HEK293T (cell line): ENCODE measurements at regions not wholly inside any gene's neighbourhood (a gene's known extent, or its start where the extent isn't known, plus 50 kb on each side); places are given as distances from the start of the nearest gene placed in this dataset.

Source experiments
- ARNT ChIP-seq: fragments of 450-650 bp; IDR thresholded peaks from 2 replicates; pipeline ENCODE4 v1.6.1; 2017; ENCODE audit warnings: mild to moderate bottlenecking
- BHLHE40 ChIP-seq: fragments of 450-650 bp; IDR thresholded peaks from 2 replicates; pipeline ENCODE4 v1.6.1; 2016; ENCODE audit warnings: mild to moderate bottlenecking, moderate library complexity, borderline replicate concordance
- FOXM1 ChIP-seq: fragments of 450-650 bp; IDR thresholded peaks from 2 replicates; pipeline ENCODE4 v1.6.1; 2017; ENCODE audit warnings: mild to moderate bottlenecking, borderline replicate concordance
- HDGF ChIP-seq: fragments of 450-650 bp; IDR thresholded peaks from 2 replicates; pipeline ENCODE4 v1.6.1; 2017; ENCODE audit warnings: antibody characterized with exemption, borderline replicate concordance
- L3MBTL2 ChIP-seq: fragments of 450-650 bp; conservative IDR thresholded peaks from 2 replicates; pipeline ENCODE4 v1.6.1; 2016; ENCODE audit warnings: mild to moderate bottlenecking
- NFRKB ChIP-seq: fragments of 450-650 bp; IDR thresholded peaks from 2 replicates; pipeline ENCODE4 v1.6.1; 2016; ENCODE audit warnings: mild to moderate bottlenecking, moderate library complexity
- SP1 ChIP-seq: fragments of 450-650 bp; IDR thresholded peaks from 2 replicates; pipeline ENCODE4 v1.6.1; 2017
- SUZ12 ChIP-seq: fragments of 450-650 bp; IDR thresholded peaks from 2 replicates; pipeline ENCODE4 v1.6.1; 2016; ENCODE audit warnings: mild to moderate bottlenecking

- TF ChIP-seq BHLHE40 (no peak), NFRKB (no peak), FOXM1 (no peak), ARNT (no peak), SP1 (no peak), HDGF (no peak), L3MBTL2 (no peak), SUZ12 (no peak)
These were observed 451.1 kb downstream of the DSC3 start for GRCh38 chr18:30591462-30591861.
